Duodenal mucosa (tissue), 2 donors: ENCODE measurements at regions not wholly inside any gene's neighbourhood (a gene's known extent, or its start where the extent isn't known, plus 50 kb on each side); places are given as distances from the start of the nearest gene placed in this dataset.

Experiments used
- H3K27ac ChIP-seq: one replicate; pipeline ENCODE4 v1.7.0; 2013; ENCODE audit warnings: low read depth, low read length
- H3K27me3 ChIP-seq, 2 donors: one replicate each; pipeline ENCODE4 v1.7.0; 2013; ENCODE audit warnings: low read length in 2 of 2, control low read depth in 1 of 2; ENCODE audit not compliant: insufficient read depth in 2 of 2, control insufficient read depth in 1 of 2
- H3K36me3 ChIP-seq, 2 donors: one replicate each; pipeline ENCODE4 v1.7.0; 2013; ENCODE audit warnings: low read length in 2 of 2, control low read depth in 1 of 2; ENCODE audit not compliant: insufficient read depth in 2 of 2, control insufficient read depth in 1 of 2
- H3K4me1 ChIP-seq, 2 donors: one replicate each; pipeline ENCODE4 v1.7.0; 2013; ENCODE audit warnings: low read length in 2 of 2, control low read depth in 1 of 2; ENCODE audit not compliant: insufficient read depth in 2 of 2, control insufficient read depth in 1 of 2
- H3K4me3 ChIP-seq, 2 donors: one replicate each; pipeline ENCODE4 v1.7.0; 2013; ENCODE audit warnings: low read length in 2 of 2, low read depth in 1 of 2
- H3K9ac ChIP-seq, 2 donors: one replicate each; pipeline ENCODE4 v1.7.0; 2013; ENCODE audit warnings: low read length in 2 of 2, low read depth in 1 of 2
- H3K9me3 ChIP-seq, 2 donors: one replicate each; pipeline ENCODE4 v1.7.0; 2013; ENCODE audit warnings: low read length in 2 of 2, control low read depth in 1 of 2; ENCODE audit not compliant: control insufficient read depth in 1 of 2

DNA sequence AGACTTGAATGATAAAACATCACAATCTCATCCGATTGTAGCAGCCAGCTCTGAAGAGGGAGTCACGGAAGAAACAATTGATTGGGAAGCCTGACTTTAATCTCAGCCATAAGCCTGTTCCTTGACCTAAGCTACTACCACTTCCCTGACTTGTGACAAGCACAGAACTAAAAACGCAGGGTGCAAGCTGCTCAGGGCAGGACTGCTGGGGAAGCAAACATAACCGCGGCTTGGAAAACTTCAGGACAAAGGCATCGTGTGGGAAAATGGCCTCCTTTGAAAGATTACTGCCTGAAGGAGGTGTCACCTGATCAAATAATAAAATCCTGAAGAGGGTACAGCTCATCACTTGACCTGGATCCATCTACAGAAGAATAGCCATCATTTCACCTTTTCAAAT is 595.3 kb upstream of the CADM1 start:
- Histone ChIP-seq H3K9me3 (no peaks in the 10 kb centered on the region), H3K4me3 (no peak overlapping the region), H3K27me3 (peaks cover 0 to 10% of the 10 kb centered on the region in 2 donors), H3K36me3 (no peaks in the 10 kb centered on the region), H3K27ac (no peak overlapping the region), H3K4me1 (no peaks in the 10 kb centered on the region), H3K9ac (no peak overlapping the region)

DNA sequence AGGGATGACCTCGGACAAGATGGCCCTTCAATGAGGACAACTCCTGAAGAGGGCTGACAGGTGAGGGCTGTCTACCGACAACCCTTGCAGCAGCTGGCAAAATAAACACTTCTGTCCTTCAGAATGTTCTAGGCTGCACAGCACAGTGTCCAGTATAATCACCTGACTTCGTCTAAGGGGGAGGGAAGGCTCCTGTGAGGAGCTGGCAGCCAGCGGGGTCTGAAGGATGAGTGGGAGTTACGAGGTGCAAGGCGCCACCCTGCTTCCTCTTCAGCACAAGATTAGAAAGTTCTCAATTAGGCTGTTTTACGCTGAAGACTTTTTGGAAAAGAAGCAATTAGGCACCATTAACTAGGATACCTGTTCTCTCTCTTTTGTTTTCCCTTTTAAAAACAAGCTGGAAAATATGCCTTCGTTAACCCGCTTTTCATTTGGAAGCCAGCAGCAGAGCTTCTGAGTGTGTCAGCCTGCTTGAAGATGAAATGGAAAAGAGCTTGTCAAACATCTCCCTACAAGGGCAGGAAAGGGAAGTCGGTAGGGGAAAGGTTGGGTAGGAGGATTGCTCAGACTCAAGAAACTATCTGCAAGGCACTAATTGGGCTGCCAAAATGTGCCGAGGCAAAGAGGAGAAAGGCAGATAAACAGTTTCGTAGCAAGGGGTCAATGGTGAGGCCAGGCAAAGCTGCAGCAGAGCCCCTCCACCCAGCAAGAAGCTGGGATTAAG is 592.2 kb upstream of the CADM1 start:
- H3K27ac ChIP-seq = no peak overlapping the region
- no peak overlapping the region for H3K9ac ChIP-seq
- H3K4me3 ChIP-seq = no peak overlapping the region
- no peaks in the 10 kb centered on the region for H3K9me3 ChIP-seq
- H3K27me3 ChIP-seq = peaks cover 0 to 10% of the 10 kb centered on the region in 2 donors
- H3K36me3 ChIP-seq = no peaks in the 10 kb centered on the region
- peaks cover 0 to under 1% of the 10 kb centered on the region in 2 donors for H3K4me1 ChIP-seq

DNA sequence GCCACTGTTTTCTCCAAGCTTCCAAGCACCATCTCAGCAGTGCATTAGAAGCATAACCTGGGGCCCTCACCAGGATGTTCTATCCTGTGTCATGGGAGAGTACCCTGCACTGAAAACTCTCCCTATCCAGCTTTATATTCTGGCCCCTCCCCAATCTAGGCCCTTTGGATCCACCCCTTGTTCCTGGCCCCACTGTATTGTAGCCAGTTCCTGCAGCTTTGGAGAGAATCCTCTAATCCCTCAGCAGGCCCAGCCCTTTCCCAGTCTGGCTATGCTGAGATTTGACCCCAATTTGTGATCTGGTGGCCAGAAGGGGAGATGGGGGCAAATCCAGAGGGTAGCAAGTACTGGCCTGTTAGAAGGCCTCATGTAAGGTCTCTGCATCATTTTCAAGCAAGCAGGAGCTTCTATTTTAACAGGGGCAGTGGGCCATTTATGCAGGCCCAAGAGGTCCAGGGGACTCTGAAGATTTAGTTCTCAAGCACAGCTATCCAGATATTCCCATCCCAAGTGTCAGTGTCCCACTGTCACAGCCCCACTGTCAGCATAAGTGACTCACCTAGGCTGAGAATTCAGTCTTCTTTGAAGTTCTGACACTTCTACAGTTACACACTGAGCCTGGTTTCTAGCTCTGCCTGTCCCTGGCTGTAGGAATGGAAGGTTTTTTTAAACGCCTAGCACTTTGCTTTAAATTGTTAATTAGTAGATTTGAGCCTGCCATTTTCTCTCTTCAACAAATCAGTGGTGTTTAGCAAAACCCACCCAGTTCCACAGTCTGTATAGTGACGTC is 589.5 kb upstream of the CADM1 start:
- Histone ChIP-seq H3K27ac (no peak overlapping the region), H3K9ac (no peak overlapping the region), H3K9me3 (no peaks in the 10 kb centered on the region), H3K27me3 (peaks cover 0 to 10% of the 10 kb centered on the region in 2 donors), H3K4me3 (no peak overlapping the region), H3K4me1 (peaks cover 4 to 5% of the 10 kb centered on the region in 2 donors), H3K36me3 (no peaks in the 10 kb centered on the region)

DNA sequence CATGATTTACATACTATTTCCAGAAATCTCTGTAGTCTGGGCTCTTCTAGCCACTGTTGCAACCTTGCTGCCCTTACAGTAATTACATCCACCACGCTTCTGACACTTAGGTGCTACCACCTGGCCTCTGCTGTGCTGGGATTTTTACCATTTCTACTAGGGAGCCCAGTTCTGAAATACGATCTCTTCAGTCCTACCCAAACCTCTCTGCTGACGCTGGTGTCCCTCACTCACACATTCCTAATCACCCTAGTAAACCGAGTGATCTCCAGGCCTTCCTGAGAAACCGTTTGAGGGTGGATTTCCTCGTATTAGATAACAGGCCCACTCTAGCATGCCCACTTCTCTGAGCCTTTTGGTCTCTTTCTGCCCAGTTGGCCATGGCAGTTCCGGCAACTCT is 588.9 kb upstream of the CADM1 start:
- Histone ChIP-seq H3K9ac (no peak overlapping the region), H3K4me1 (peaks cover 4 to 5% of the 10 kb centered on the region in 2 donors), H3K27me3 (peaks cover 0 to 10% of the 10 kb centered on the region in 2 donors), H3K36me3 (no peaks in the 10 kb centered on the region), H3K9me3 (no peaks in the 10 kb centered on the region), H3K27ac (no peak overlapping the region), H3K4me3 (no peak overlapping the region)

DNA sequence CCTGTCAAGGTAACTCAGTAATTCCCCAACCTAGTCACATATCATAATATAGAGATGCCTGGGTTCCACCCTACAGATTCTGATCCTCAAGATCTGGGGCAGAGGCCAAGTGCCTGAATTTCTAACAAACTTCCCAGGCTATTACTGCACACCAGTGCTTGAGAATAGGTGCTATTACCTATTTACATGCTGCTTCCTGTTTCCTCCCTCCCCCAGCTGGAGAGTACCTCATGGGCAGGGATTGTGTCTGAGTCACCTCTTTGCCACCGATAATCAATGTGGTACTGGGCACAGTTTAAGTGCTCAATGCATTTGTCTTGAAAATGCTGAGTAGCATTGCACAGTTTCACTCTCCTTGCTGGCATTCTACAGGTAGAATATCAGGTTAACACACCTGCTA is 582.2 kb upstream of the CADM1 start:
- Histone ChIP-seq H3K27me3 (no peaks in the 10 kb centered on the region), H3K9me3 (no peaks in the 10 kb centered on the region), H3K36me3 (no peaks in the 10 kb centered on the region), H3K27ac (no peak overlapping the region), H3K9ac (no peak overlapping the region), H3K4me3 (no peak overlapping the region), H3K4me1 (peaks cover 4% of the 10 kb centered on the region in 2 donors)

DNA sequence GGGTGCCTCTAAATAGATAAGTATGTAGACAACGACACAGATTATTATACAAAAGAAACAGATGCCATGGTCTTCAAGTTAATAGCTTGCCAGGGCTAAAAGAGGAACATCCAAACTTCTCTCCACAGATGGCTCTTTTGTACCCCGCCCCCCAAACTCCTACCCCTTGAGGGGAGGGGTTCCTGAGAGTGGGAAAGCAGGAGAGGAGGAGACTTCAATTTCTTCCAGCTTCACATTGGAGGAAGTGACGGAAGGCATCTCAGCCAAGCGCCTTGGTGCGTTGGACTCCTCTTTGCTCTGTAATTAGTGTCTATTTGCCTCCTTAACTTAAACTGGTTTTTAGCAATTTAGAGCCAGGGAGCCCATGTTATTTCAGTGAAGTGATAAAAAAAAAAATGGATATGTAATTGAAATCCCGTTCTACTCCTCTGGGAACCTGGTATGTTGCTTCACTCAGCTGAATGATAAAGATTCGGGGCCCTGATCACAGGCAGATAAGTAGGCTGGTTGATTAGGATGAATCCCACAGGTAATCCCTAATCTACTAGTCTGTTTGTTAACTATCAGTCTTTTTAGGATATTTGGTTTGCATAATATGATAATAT is 580.9 kb upstream of the CADM1 start:
- no peaks in the 10 kb centered on the region for H3K4me1 ChIP-seq
- H3K4me3 ChIP-seq = no peak overlapping the region
- H3K9ac ChIP-seq = no peak overlapping the region
- H3K27me3 ChIP-seq = no peaks in the 10 kb centered on the region
- peaks cover 0 to 2% of the 10 kb centered on the region in 2 donors for H3K9me3 ChIP-seq
- no peak overlapping the region for H3K27ac ChIP-seq
- H3K36me3 ChIP-seq = no peaks in the 10 kb centered on the region

DNA sequence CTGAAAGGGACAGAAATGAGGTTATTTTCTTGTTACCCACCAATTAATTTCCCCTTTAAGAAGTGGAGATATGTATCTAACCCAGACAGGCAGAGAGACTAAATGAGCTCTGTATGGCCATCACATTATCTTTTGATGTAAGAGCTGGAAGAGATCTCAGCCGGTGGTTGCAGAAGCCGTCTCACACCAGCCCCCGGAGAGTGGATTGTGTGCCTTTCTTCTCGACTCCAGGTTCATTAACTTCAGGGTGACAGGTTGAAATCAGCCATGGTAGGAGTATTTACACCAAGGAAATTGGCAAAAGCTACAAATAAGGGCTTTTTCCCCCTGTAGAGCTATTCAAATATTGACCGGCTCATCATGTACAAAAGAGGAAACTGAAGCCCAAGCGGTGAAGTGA is 580.3 kb upstream of the CADM1 start:
- Histone ChIP-seq H3K36me3 (no peaks in the 10 kb centered on the region), H3K27me3 (no peaks in the 10 kb centered on the region), H3K9me3 (peaks cover 0 to 2% of the 10 kb centered on the region in 2 donors), H3K27ac (no peak overlapping the region), H3K9ac (no peak overlapping the region), H3K4me1 (no peaks in the 10 kb centered on the region), H3K4me3 (no peak overlapping the region)

DNA sequence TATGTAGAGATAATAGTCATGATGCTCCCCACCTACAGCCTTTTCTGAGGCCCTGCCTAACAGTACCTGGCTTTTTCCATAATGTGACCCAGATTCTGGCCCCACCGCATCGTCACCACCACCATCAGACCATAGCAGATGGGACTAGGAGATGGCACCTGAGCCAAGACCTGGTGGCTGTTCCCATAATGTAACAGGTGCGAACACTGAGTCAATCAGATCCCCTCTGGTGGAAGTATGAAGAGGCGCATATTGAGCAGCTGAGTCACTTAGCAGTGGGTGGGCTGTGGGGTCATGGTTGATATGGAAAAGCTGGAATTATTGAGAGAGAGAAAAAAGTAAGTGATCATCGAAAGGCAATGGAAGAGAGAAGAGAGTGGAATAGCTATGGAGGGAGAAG is 578.0 kb upstream of the CADM1 start:
- no peaks in the 10 kb centered on the region for H3K27me3 ChIP-seq
- no peaks in the 10 kb centered on the region for H3K4me1 ChIP-seq
- H3K27ac ChIP-seq = no peak overlapping the region
- H3K9ac ChIP-seq = no peak overlapping the region
- no peak overlapping the region for H3K4me3 ChIP-seq
- no peaks in the 10 kb centered on the region for H3K36me3 ChIP-seq
- peaks cover 0 to 2% of the 10 kb centered on the region in 2 donors for H3K9me3 ChIP-seq

DNA sequence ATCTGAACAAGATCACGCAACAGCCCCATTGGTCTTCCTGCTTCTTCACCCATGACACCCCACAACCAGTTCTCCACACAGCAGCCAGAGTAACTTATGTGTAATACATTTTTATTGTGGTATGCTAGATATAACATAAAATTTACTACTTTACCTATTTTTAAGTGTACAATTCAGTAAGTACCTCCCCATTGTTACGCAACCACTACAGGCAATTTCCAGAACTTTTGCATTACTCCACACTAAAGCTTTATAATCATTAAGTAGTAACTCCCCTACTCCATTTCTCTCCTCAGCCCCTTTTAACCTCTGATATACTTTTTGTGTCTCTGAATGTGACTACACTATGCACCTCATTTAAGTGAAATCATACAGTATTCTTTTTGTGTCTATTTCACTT is 575.4 kb upstream of the CADM1 start:
- no peak overlapping the region for H3K27ac ChIP-seq
- no peaks in the 10 kb centered on the region for H3K36me3 ChIP-seq
- H3K4me1 ChIP-seq = no peaks in the 10 kb centered on the region
- no peak overlapping the region for H3K4me3 ChIP-seq
- H3K27me3 ChIP-seq = peaks cover 0 to 2% of the 10 kb centered on the region in 2 donors
- no peak overlapping the region for H3K9ac ChIP-seq
- H3K9me3 ChIP-seq = peaks cover 0 to 2% of the 10 kb centered on the region in 2 donors

DNA sequence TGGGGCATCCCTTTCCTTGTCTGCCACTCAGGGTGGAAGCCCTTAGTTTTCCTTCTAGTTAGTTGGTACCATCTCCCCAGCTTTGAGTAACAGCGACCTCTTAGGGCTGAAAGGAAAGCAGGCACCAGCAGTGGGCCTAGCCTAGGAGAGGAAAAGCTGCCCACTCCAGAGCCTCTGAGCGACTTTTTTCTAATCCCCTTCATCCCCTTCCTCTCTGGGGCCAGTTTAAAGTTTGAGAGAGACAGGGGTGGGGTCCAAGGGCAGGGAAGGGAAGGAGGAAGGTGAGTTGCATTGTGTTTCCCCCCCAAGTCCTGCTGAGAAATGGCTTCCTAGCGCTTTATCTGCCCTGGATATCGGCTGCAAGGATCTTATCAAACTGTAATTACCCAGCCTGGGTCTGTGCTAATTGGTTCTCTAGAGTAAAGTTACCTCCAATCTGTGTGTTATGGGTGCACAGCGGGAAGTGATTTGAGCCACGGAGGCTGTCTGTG is 573.9 kb upstream of the CADM1 start:
- no peaks in the 10 kb centered on the region for H3K36me3 ChIP-seq
- peaks cover 0 to 7% of the 10 kb centered on the region in 2 donors for H3K27me3 ChIP-seq
- no peak overlapping the region for H3K4me3 ChIP-seq

More for the DNA sequence above, 573.9 kb upstream of the CADM1 start:
- Histone ChIP-seq H3K4me1 (no peaks in the 10 kb centered on the region), H3K9me3 (peaks cover 0 to 2% of the 10 kb centered on the region in 2 donors), H3K27ac (no peak overlapping the region), H3K9ac (no peak overlapping the region)
